ENCODE measurements at regions not wholly inside any gene's neighbourhood (a gene's known extent, or its start where the extent isn't known, plus 50 kb on each side); places are given as distances from the start of the nearest gene placed in this dataset.

DNA sequence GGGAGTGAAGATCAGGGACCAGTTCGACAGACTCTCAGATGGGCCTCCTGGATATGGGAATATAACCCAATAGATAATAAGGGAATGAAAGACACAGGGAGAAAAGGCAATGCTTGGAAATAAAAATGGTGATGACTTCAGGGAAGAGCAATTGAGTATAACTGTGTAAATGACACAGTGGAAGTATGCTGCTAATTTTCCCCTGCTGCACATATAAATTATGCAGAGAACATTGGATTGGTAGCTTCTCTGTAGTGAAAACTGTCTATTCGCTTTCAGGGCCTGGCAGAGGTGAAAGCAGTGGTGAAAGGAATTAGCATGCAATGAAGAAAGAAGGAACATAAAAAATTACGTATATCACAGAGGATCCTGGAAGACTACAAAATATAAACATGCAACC, 398.2 kb upstream of the CDH2 start:
- Histone ChIP-seq H3K27me3 (ENCODE audit: control insufficient read depth, insufficient read depth, low read length) (no peaks in the 10 kb centered on the region), H3K4me1 (ENCODE audit: control insufficient read depth, insufficient read depth, low read length) (no peaks in the 10 kb centered on the region), H3K27ac (ENCODE audit: low read length) (no peak overlapping the region), H3K4me3 (ENCODE audit: low read depth in 2 of 2, low read length in 2 of 2) (no peak overlapping the region), H3K9me3 (ENCODE audit: control insufficient read depth, insufficient read depth, low read depth, low read length) (no peaks in the 10 kb centered on the region), H3K36me3 (ENCODE audit: control insufficient read depth, insufficient read depth, low read length) (no peaks in the 10 kb centered on the region)
- TF ChIP-seq, protein P1, sequence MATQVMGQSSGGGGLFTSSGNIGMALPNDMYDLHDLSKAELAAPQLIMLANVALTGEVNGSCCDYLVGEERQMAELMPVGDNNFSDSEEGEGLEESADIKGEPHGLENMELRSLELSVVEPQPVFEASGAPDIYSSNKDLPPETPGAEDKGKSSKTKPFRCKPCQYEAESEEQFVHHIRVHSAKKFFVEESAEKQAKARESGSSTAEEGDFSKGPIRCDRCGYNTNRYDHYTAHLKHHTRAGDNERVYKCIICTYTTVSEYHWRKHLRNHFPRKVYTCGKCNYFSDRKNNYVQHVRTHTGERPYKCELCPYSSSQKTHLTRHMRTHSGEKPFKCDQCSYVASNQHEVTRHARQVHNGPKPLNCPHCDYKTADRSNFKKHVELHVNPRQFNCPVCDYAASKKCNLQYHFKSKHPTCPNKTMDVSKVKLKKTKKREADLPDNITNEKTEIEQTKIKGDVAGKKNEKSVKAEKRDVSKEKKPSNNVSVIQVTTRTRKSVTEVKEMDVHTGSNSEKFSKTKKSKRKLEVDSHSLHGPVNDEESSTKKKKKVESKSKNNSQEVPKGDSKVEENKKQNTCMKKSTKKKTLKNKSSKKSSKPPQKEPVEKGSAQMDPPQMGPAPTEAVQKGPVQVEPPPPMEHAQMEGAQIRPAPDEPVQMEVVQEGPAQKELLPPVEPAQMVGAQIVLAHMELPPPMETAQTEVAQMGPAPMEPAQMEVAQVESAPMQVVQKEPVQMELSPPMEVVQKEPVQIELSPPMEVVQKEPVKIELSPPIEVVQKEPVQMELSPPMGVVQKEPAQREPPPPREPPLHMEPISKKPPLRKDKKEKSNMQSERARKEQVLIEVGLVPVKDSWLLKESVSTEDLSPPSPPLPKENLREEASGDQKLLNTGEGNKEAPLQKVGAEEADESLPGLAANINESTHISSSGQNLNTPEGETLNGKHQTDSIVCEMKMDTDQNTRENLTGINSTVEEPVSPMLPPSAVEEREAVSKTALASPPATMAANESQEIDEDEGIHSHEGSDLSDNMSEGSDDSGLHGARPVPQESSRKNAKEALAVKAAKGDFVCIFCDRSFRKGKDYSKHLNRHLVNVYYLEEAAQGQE (IDR thresholded peaks at IDR 0.05; ENCODE audit: insufficient read depth in 1 of 2, low read depth in 2 of 2, low read length in 1 of 2) = no peak
- no peak for TF ChIP-seq POLR2AphosphoS5 (IDR thresholded peaks at IDR 0.05; ENCODE audit: low read depth, low read length)
- in situ Hi-C loops (cut with HindIII; ENCODE audit: low pct_unique_long_range_greater_than_20kb, low sequenced_read_pairs) = no loop called here
- BruUV-seq (replicated peaks) = no TSS peak
- intact Hi-C loops (cut with micrococcal nuclease; ENCODE audit: unreplicated experiment) = no loop called here
- ATAC-seq = no peak
- ChIA-PET POLR2A (no interaction called here), CTCF (no interaction called here)
- DNase-seq (ENCODE audit: low read depth, low spot score) = no peak

DNA sequence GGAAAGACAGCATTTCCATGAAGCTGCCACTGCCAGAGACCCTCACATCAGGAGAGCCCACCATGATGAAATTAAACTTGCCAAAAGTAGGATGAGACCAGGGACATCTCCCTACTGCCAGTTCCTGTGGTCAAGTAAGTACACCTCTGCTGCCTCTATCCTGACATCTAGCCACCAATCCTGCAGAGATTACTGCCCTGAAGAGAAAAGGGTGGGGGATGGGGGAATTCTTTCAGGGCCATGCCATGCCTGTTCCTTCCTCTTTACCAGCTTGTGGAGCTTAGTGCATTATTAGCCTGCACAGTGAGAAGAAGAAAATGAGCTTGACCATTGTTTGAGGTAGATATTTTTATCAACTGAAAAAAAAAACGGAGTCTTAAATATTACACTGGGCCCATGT, 397.2 kb upstream of the CDH2 start:
- no peak for ATAC-seq
- DNase-seq (ENCODE audit: low read depth, low spot score) = no peak
- Histone ChIP-seq H3K27ac (ENCODE audit: low read length) (no peak overlapping the region), H3K4me1 (ENCODE audit: control insufficient read depth, insufficient read depth, low read length) (no peaks in the 10 kb centered on the region), H3K4me3 (ENCODE audit: low read depth in 2 of 2, low read length in 2 of 2) (no peak overlapping the region), H3K27me3 (ENCODE audit: control insufficient read depth, insufficient read depth, low read length) (no peaks in the 10 kb centered on the region), H3K36me3 (ENCODE audit: control insufficient read depth, insufficient read depth, low read length) (no peaks in the 10 kb centered on the region), H3K9me3 (ENCODE audit: control insufficient read depth, insufficient read depth, low read depth, low read length) (no peaks in the 10 kb centered on the region)
- TF ChIP-seq, protein P1 (IDR thresholded peaks at IDR 0.05; ENCODE audit: insufficient read depth in 1 of 2, low read depth in 2 of 2, low read length in 1 of 2) = no peak
- TF ChIP-seq SIN3A (IDR thresholded peaks at IDR 0.05; ENCODE audit: borderline replicate concordance, insufficient read depth, low read depth, low read length) = no peak
- TF ChIP-seq POLR2AphosphoS5 (IDR thresholded peaks at IDR 0.05; ENCODE audit: low read depth, low read length) = no peak
- TF ChIP-seq, protein P2, sequence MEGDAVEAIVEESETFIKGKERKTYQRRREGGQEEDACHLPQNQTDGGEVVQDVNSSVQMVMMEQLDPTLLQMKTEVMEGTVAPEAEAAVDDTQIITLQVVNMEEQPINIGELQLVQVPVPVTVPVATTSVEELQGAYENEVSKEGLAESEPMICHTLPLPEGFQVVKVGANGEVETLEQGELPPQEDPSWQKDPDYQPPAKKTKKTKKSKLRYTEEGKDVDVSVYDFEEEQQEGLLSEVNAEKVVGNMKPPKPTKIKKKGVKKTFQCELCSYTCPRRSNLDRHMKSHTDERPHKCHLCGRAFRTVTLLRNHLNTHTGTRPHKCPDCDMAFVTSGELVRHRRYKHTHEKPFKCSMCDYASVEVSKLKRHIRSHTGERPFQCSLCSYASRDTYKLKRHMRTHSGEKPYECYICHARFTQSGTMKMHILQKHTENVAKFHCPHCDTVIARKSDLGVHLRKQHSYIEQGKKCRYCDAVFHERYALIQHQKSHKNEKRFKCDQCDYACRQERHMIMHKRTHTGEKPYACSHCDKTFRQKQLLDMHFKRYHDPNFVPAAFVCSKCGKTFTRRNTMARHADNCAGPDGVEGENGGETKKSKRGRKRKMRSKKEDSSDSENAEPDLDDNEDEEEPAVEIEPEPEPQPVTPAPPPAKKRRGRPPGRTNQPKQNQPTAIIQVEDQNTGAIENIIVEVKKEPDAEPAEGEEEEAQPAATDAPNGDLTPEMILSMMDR (IDR thresholded peaks at IDR 0.05) = no peak
- TF ChIP-seq TCF7L2 (IDR thresholded peaks at IDR 0.05; ENCODE audit: low read depth, low read length) = no peak
- in situ Hi-C loops (cut with HindIII; ENCODE audit: low pct_unique_long_range_greater_than_20kb, low sequenced_read_pairs) = no loop called here
- POLR2A ChIA-PET = no interaction called here
- no TSS peak for BruUV-seq (replicated peaks)
- CTCF ChIA-PET = no interaction called here
- intact Hi-C loops (cut with micrococcal nuclease; ENCODE audit: unreplicated experiment) = no loop called here

All from Panc1 (cell line).